GM12872 (cell line): ENCODE measurements at regions not wholly inside any gene's neighbourhood (a gene's known extent, or its start where the extent isn't known, plus 50 kb on each side); places are given as distances from the start of the nearest gene placed in this dataset.

ENCODE experiments used
- TF ChIP-seq, protein P1 (sequence below): IDR thresholded peaks from 3 replicates; pipeline ENCODE4 v1.5.1; 2011; ENCODE audit warnings: low read depth, mild to moderate bottlenecking, low read length, moderate library complexity; ENCODE audit not compliant: insufficient read depth

DNA sequence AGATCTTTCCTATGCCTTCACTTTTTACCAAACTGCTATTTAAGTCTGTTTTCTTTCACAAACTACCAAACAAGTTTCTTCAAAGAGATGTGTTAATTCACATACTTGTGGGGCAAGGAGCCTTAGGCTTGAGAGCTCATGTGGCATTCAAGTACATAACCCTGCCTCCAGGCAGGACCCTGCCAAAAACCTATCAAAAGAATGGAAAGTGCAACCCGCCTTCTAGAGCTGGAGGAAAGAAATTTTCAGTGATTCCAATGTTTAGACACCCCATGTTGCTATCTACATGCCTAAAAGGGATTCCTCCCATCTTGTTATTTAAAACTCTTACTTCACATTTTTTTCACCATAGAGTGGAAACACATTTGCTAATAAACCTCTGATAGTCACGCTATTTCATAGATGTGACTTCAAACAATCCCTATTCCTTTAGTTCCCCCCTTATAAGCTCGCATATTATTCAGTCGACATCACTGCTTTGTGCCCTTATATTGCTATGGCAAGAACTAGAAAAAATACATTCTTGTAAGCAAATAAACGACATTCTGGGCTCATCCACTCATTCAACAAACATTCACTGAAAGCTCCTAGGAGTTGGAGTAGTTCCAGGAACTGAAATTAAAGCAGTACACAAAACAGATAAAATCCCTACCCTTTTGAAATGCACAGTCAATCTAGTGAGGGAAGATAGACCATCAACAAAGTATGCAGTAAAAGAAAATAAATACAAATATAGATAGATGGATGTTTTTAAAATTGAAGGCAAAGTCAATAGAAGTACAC, 518.1 kb downstream of the ELAVL2 start:
- TF ChIP-seq, protein P1, sequence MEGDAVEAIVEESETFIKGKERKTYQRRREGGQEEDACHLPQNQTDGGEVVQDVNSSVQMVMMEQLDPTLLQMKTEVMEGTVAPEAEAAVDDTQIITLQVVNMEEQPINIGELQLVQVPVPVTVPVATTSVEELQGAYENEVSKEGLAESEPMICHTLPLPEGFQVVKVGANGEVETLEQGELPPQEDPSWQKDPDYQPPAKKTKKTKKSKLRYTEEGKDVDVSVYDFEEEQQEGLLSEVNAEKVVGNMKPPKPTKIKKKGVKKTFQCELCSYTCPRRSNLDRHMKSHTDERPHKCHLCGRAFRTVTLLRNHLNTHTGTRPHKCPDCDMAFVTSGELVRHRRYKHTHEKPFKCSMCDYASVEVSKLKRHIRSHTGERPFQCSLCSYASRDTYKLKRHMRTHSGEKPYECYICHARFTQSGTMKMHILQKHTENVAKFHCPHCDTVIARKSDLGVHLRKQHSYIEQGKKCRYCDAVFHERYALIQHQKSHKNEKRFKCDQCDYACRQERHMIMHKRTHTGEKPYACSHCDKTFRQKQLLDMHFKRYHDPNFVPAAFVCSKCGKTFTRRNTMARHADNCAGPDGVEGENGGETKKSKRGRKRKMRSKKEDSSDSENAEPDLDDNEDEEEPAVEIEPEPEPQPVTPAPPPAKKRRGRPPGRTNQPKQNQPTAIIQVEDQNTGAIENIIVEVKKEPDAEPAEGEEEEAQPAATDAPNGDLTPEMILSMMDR = no peak

DNA sequence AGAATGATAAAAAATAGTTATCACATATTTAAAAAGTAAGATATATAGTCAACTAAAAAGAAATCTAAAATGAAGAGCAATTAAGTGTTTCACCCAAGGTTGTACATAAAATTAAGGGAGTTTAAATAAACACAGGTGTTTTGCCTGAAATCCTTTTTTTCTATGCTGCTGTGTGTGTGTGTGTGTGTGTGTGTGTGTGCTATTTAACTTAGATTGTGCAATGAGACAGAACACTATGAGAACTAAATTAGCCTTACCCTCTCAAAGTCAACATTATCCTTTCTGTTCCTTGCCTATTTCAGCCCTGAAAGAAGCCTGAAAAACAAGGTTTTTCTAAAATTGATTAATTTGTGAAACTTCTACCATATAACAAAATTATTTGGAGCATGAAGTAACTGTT, 516.2 kb downstream of the ELAVL2 start:
- TF ChIP-seq, protein P1 = no peak

DNA sequence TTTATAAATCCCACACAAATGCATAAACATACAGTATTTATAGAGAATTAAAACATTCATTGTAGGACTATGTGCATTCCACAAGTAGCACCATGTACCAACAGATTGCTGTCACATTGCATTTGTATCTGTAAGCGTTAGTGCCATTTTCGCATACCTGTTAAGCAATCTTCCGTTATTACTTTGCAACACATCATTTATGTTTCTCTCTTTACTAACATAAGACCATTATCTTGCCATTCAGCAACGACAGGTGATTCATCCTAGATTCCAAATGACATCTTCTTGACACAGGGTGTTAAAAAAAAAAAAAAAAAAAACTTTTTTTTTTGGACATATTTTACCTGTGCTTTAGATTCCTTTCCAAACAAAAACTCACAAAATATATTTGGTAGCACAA, 511.8 kb downstream of the ELAVL2 start:
- TF ChIP-seq, protein P1 = no peak

DNA sequence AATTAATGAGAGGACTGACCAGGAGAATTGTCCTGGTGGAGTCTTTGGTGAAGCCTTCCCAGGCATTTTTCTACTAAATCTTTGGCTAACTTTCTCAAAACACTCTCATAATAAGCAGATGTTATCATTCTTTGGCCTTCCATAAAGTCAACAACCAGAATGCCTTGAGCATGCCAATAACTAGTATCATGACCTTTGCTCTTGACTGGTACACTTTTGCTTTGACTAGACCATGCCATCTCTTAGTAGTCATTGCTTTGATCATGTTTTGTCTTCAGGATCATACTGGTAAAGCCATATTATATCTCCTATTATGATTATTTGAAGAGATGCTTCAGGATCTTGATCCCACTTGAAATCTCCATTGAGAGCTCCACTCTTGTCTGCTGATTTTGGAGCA, 506.9 kb downstream of the ELAVL2 start:
- TF ChIP-seq, protein P1 = no peak

DNA sequence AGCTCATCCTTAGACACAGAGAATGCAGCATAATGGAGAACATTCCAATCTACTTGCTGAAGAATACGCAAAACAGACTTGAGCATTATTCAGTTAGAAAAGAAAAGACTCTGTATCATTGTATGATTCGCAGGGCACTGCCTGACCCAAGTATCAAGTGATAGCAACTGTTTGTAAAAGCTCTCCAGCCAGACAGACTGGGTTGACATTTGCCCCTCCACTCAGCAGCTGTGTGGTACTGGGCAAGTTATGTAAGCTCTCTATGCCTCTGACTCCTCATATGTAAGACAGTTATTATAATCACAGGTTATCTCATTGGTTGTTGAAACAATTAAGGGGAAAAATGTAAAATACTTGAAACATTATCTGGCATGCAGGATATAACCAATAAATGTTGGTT, 505.0 kb downstream of the ELAVL2 start:
- TF ChIP-seq, protein P1 = no peak

DNA sequence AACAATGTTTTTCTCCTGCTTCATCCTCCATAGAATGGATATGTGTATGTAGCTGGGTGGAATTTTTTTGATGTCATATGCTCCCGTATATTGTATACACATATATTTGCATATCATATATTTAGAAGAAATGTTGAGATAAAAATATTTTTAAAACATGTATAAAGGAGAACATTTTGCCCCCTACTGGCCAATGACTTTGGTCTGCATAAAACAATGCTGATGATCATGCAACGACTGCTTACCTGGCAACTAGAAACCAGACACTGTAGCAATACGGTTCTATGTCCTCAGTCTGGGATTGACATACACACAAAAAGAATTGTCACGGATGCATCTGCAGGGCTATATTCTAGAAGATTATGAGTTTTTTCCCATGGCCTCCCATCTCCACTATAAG, 503.6 kb downstream of the ELAVL2 start:
- TF ChIP-seq, protein P1 = no peak

DNA sequence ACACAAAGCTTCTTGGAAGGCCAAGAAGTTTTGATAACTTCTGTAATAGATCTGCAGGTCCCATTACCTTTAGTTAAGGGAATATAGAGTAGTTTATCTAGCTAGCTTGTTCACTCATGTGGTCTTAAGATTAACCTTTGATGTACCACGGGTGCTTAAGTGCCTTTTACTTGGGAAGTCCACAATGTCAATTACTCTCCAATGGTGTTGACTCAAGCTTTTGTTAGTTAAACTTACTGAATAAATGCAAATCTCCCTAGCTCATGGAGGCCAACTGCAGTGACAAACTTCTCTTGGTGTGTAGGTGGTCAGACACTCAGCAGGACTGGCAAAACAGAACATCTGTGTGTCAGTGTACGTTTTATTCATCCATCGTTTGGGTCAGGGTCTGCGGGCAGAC, 501.5 kb downstream of the ELAVL2 start:
- TF ChIP-seq, protein P1 = no peak
